Fibroblast of lung (primary cell): ENCODE measurements at regions not wholly inside any gene's neighbourhood (a gene's known extent, or its start where the extent isn't known, plus 50 kb on each side); places are given as distances from the start of the nearest gene placed in this dataset.

Source experiments
- EZH2 ChIP-seq: IDR thresholded peaks from 2 replicates; pipeline ENCODE4 v1.5.1; 2012; ENCODE audit warnings: low read length, control low read depth, mild to moderate bottlenecking; ENCODE audit errors: missing control alignments
- TF ChIP-seq, protein P1 (sequence below), 2 donors: IDR thresholded peaks in 1 of 2; conservative IDR thresholded peaks in 1 of 2; 1 replicate in 1 of 2; 2 replicates in 1 of 2; pipeline ENCODE4 v1.5.1; 2011 to 2012; ENCODE audit warnings: low read length in 2 of 2, control low read depth in 1 of 2, inconsistent platforms in 1 of 2, low read depth in 1 of 2, mild to moderate bottlenecking in 1 of 2

GRCh38 chr3:192062186-192062585 is 601.2 kb downstream of the PYDC2 start:
- TF ChIP-seq, protein P1, sequence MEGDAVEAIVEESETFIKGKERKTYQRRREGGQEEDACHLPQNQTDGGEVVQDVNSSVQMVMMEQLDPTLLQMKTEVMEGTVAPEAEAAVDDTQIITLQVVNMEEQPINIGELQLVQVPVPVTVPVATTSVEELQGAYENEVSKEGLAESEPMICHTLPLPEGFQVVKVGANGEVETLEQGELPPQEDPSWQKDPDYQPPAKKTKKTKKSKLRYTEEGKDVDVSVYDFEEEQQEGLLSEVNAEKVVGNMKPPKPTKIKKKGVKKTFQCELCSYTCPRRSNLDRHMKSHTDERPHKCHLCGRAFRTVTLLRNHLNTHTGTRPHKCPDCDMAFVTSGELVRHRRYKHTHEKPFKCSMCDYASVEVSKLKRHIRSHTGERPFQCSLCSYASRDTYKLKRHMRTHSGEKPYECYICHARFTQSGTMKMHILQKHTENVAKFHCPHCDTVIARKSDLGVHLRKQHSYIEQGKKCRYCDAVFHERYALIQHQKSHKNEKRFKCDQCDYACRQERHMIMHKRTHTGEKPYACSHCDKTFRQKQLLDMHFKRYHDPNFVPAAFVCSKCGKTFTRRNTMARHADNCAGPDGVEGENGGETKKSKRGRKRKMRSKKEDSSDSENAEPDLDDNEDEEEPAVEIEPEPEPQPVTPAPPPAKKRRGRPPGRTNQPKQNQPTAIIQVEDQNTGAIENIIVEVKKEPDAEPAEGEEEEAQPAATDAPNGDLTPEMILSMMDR (conservative IDR thresholded peaks at IDR 0.05 in 1 of 2, IDR thresholded peaks at IDR 0.05 in 1 of 2; ENCODE audit: low read depth in 1 of 2, low read length in 2 of 2): no peak
- no peak for TF ChIP-seq EZH2
